Tibial nerve (tissue), 4 donors: ENCODE measurements at regions not wholly inside any gene's neighbourhood (a gene's known extent, or its start where the extent isn't known, plus 50 kb on each side); places are given as distances from the start of the nearest gene placed in this dataset.

Experiments
- DNase-seq, 2 donors: peaks; one replicate each; pipeline ENCODE4 v3.0.0-alpha.2; 2019; ENCODE audit warnings: low spot score in 2 of 2
- H3K27ac ChIP-seq, 4 donors: fragments of 200-600 bp; sonication (generic) in 3 of 4; one replicate each; pipeline ENCODE4 v1.5.1; 2017 to 2019; ENCODE audit warnings: mild to moderate bottlenecking in 1 of 4
- H3K27me3 ChIP-seq, 2 donors: fragments of 200-600 bp; sonication (generic) in 1 of 2; one replicate each; pipeline versions ENCODE4 v1.5.1 to v1.6.0; 2017 to 2019
- H3K36me3 ChIP-seq, 3 donors: fragments of 200-600 bp; sonication (generic); one replicate each; pipeline ENCODE4 v1.5.1; 2018 to 2019
- H3K4me1 ChIP-seq, 4 donors: fragments of 200-600 bp; sonication (generic) in 3 of 4; one replicate each; pipeline ENCODE4 v1.5.1; 2017 to 2019
- H3K4me3 ChIP-seq, 4 donors: fragments of 200-600 bp; sonication (generic) in 3 of 4; one replicate each; pipeline ENCODE4 v1.5.1; 2017 to 2019; ENCODE audit warnings: mild to moderate bottlenecking in 1 of 4, moderate library complexity in 1 of 4
- H3K9me3 ChIP-seq, 4 donors: fragments of 200-600 bp; sonication (generic) in 3 of 4; one replicate each; pipeline ENCODE4 v1.5.1; 2017 to 2019
- CTCF ChIP-seq, 5 experiments: fragments of 200-600 bp in 3 of 5; fragments of 450-650 bp in 2 of 5; sonication (generic) in 3 of 5; IDR thresholded peaks; one replicate each; pipeline ENCODE4 v1.5.1; 2016 to 2019; ENCODE audit warnings: antibody characterized with exemption in 5 of 5, mild to moderate bottlenecking in 3 of 5, moderate library complexity in 2 of 5
- EP300 ChIP-seq, 2 donors: sonication (generic); formaldehyde crosslinking; IDR thresholded peaks; one replicate each; pipeline ENCODE4 v1.6.1; 2017; ENCODE audit warnings: antibody characterized with exemption in 2 of 2, mild to moderate bottlenecking in 1 of 2
- POLR2A ChIP-seq, 2 donors: fragments of 450-650 bp; IDR thresholded peaks; one replicate each; pipeline ENCODE4 v1.6.1; 2017; ENCODE audit warnings: antibody characterized with exemption in 2 of 2, mild to moderate bottlenecking in 2 of 2, moderate library complexity in 2 of 2
- WGBS, 2 donors: methylation state at CpG; one replicate each; pipeline ENCODE4 v1.1.5; 2018; 5-methylcytosine and 5-hydroxymethylcytosine counted together

GRCh38 chr17:69609473-69610305 lies 195.2 kb downstream of the MAP2K6 start:
- H3K4me1 ChIP-seq = peaks cover 0 to 39% (median 21%) of the 10 kb centered on the region in 4 donors
- no peak overlapping the region for H3K4me3 ChIP-seq
- peak overlapping the region in 2 of 4 donors; percentile 70 to 73 for H3K27ac ChIP-seq
- TF ChIP-seq CTCF (IDR thresholded peaks at IDR 0.05) (peak in 4 of 5 experiments; percentile 21 to 37 (median 32)), POLR2A (IDR thresholded peaks at IDR 0.05) (no peak), EP300 (IDR thresholded peaks at IDR 0.05) (no peak)
- H3K27me3 ChIP-seq = no peaks in the 10 kb centered on the region
- WGBS, 2 donors = 57 to 64% methylated on average over 6 of the region's 6 CpGs
- H3K9me3 ChIP-seq = no peaks in the 10 kb centered on the region
- DNase-seq = no peak
- H3K36me3 ChIP-seq = no peaks in the 10 kb centered on the region

DNA sequence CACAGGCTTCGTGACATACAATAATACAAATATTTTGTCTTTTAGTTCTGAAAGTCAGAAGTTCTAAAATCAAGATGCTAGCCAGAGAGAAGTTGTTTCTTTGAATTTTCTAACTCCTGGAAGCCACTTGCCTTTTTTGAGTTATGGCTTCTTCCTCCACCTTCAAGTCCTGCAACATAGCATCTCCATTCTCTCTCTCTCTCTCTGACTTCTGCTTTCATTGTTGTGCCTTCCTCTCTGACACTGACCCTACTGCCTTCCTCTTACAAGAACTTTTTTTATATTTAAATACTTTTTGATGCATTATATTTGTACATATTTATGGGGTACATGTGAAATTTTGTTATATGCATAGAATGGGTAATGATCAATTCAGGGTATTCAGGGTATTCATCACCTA lies 205.9 kb downstream of the MAP2K6 start:
- Histone ChIP-seq H3K4me3 (no peak overlapping the region), H3K36me3 (no peaks in the 10 kb centered on the region), H3K27me3 (no peaks in the 10 kb centered on the region), H3K9me3 (no peaks in the 10 kb centered on the region), H3K4me1 (no peaks in the 10 kb centered on the region), H3K27ac (no peak overlapping the region)
- WGBS, 2 donors = 65 to 67% methylated on average over 1 of the region's 1 CpG
- DNase-seq = no peak
- TF ChIP-seq EP300 (IDR thresholded peaks at IDR 0.05) = no peak
- no peak for TF ChIP-seq CTCF (IDR thresholded peaks at IDR 0.05)
- TF ChIP-seq POLR2A (IDR thresholded peaks at IDR 0.05) = no peak

DNA sequence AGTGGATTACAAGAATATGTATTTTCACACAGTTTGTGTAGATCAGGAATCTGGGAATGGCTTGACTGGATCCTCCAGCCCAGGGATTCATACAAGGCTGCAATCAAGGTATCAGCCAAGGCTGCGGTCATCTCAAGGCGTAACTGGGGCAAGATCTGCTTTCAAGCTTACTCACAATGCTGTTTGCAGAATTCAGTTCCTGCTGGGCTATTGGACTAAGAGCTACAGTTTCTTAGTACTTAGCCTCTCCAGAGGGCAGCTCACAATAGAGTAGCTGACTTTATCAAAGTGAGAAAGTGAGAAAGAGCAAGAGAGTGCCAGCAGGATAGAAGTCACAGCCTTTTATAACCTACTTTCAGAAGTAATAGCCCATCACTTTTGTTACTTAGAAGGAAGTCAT lies 211.0 kb downstream of the MAP2K6 start:
- no peaks in the 10 kb centered on the region for H3K36me3 ChIP-seq
- 61 to 73% methylated on average over 2 of the region's 2 CpGs for WGBS, 2 donors

DNA sequence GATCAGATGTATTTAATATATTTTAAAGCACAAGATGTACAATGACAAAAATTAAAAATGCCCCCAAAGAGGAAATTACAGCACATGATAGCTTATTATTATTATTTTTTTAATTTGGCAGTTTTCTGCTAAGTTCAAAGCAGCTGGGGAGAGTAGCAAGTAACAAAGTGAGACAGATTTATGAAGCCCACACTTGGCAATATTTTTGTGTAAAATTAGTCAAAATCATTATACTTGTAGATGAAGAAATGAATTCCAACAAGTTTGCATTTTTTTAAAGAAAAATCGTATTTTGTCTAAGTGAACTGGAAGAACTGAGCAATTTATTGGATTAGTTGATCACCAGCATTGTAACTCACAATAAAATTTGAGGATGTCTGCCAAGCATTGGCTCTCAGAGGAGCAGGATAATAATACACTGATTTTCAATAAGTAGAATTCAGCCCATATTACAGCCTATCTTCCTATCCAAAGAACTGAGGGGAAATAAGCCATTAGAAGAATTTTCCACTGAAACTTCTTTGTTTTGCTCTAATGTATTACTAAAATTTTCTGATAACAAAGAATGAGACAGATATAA lies 215.6 kb downstream of the MAP2K6 start:
- H3K36me3 ChIP-seq = no peaks in the 10 kb centered on the region
- no peak overlapping the region for H3K4me3 ChIP-seq
- H3K27ac ChIP-seq = no peak overlapping the region
- TF ChIP-seq POLR2A (IDR thresholded peaks at IDR 0.05) = no peak
- TF ChIP-seq EP300 (IDR thresholded peaks at IDR 0.05) = no peak
- TF ChIP-seq CTCF (IDR thresholded peaks at IDR 0.05) = no peak
- no peaks in the 10 kb centered on the region for H3K4me1 ChIP-seq
- DNase-seq = no peak
- no peaks in the 10 kb centered on the region for H3K27me3 ChIP-seq
- 48% methylated on average over 1 of the region's 1 CpG for WGBS, 2 donors
- no peaks in the 10 kb centered on the region for H3K9me3 ChIP-seq

More for the DNA sequence above, 211.0 kb downstream of the MAP2K6 start:
- TF ChIP-seq POLR2A (IDR thresholded peaks at IDR 0.05) (no peak), CTCF (IDR thresholded peaks at IDR 0.05) (no peak), EP300 (IDR thresholded peaks at IDR 0.05) (no peak)
- H3K4me3 ChIP-seq = no peak overlapping the region
- H3K9me3 ChIP-seq = no peaks in the 10 kb centered on the region
- no peaks in the 10 kb centered on the region for H3K27me3 ChIP-seq
- DNase-seq = no peak
- H3K27ac ChIP-seq = no peak overlapping the region
- no peaks in the 10 kb centered on the region for H3K4me1 ChIP-seq

DNA sequence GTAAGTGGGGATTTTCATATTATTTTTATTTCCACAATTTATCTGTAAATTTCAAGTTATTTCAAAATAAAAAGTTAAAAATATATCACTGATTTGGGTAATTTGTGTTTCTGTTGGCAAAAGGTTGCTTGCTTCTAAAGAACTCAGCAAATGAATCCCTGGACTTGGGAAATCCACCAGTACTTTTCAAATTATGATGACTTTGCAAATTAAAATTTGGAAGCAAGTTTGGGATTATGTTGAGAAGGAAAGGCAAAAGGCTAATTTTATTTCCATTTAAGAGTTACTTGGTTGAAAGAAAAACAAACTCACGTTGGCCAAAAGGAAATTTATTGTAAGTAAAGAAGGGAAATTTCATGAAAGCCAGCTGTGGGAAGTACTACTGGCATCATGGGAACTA lies 220.3 kb downstream of the MAP2K6 start:
- no peaks in the 10 kb centered on the region for H3K4me1 ChIP-seq
- H3K36me3 ChIP-seq = no peaks in the 10 kb centered on the region
- DNase-seq = no peak
- WGBS, 2 donors = 25 to 37% methylated on average over 1 of the region's 1 CpG
- TF ChIP-seq EP300 (IDR thresholded peaks at IDR 0.05) (no peak), CTCF (IDR thresholded peaks at IDR 0.05) (no peak), POLR2A (IDR thresholded peaks at IDR 0.05) (no peak)
- no peaks in the 10 kb centered on the region for H3K27me3 ChIP-seq
- H3K9me3 ChIP-seq = no peaks in the 10 kb centered on the region
- H3K4me3 ChIP-seq = no peak overlapping the region
- no peak overlapping the region for H3K27ac ChIP-seq
